ENCODE measurements at regions not wholly inside any gene's neighbourhood (a gene's known extent, or its start where the extent isn't known, plus 50 kb on each side); places are given as distances from the start of the nearest gene placed in this dataset.

DNA sequence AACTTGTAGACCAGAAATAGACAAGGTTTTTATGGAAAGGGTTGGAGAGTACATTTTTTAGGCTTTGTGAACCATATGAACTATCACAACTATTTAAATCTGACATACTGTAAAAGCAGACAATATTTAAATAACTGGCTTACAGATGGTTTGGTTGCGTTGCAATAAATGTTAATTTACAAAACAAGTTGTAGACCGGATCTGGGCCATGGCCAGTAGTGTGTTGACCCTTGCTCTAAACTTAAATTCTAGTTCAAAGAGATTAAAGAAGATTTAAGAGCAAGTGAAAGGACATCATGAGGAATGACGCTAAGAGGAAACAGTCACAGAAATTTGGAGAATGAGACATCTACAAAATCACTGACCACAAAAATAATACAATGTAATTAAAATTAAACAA, 652.7 kb downstream of the DCDC2C start:
- no peak overlapping the region for H3K27ac ChIP-seq (ENCODE audit: low read depth, low read length)
- H2AFZ ChIP-seq (ENCODE audit: low read depth, low read length, severe bottlenecking): no peak overlapping the region
- no peaks in the 10 kb centered on the region for H3K27me3 ChIP-seq (ENCODE audit: low read length)
- TF ChIP-seq, protein P1, sequence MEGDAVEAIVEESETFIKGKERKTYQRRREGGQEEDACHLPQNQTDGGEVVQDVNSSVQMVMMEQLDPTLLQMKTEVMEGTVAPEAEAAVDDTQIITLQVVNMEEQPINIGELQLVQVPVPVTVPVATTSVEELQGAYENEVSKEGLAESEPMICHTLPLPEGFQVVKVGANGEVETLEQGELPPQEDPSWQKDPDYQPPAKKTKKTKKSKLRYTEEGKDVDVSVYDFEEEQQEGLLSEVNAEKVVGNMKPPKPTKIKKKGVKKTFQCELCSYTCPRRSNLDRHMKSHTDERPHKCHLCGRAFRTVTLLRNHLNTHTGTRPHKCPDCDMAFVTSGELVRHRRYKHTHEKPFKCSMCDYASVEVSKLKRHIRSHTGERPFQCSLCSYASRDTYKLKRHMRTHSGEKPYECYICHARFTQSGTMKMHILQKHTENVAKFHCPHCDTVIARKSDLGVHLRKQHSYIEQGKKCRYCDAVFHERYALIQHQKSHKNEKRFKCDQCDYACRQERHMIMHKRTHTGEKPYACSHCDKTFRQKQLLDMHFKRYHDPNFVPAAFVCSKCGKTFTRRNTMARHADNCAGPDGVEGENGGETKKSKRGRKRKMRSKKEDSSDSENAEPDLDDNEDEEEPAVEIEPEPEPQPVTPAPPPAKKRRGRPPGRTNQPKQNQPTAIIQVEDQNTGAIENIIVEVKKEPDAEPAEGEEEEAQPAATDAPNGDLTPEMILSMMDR (IDR thresholded peaks at IDR 0.05; ENCODE audit: insufficient read depth, low read length, poor library complexity, severe bottlenecking): no peak
- no peak for TF ChIP-seq EZH2phosphoT487 (conservative IDR thresholded peaks at IDR 0.05; ENCODE audit: low read length)
- H3K9ac ChIP-seq (ENCODE audit: low read length): no peak overlapping the region
- no peaks in the 10 kb centered on the region for H4K20me1 ChIP-seq (ENCODE audit: low read depth, low read length)
- no peak overlapping the region for H3K4me2 ChIP-seq (ENCODE audit: low read depth, low read length, poor library complexity, severe bottlenecking)
- no peaks in the 10 kb centered on the region for H3K36me3 ChIP-seq (ENCODE audit: low read length)
- H3K79me2 ChIP-seq (ENCODE audit: insufficient read depth, low read length): no peaks in the 10 kb centered on the region
- no peaks in the 10 kb centered on the region for H3K9me2 ChIP-seq (replicated peaks; ENCODE audit: insufficient read depth, low read length)
- no peaks in the 10 kb centered on the region for H3K9me3 ChIP-seq (ENCODE audit: insufficient read depth, low read length)
- no peaks in the 10 kb centered on the region for H3F3A ChIP-seq (ENCODE audit: insufficient read depth)
- H3K4me3 ChIP-seq (ENCODE audit: insufficient read depth, low read length, poor library complexity, severe bottlenecking): no peak overlapping the region

DNA sequence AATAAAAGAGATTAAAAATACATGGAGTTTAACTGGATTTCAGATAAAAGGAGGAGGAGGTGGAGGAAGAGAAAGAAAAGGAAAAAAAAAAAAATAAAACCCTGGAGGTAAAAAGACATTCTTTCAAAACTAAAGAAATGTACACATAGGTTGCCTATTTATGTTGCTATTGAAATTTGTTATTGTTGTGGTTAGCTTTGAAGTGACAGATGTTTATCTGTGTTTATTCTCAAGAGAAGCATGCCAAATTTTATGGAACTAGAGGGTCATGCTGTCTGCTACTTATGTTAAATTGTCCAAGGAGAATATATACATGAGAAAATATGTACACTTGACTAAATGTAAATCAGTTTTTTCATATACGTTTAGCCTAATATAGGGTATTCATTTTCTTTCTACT, 653.2 kb downstream of the DCDC2C start:
- H3K9me2 ChIP-seq (replicated peaks; ENCODE audit: insufficient read depth, low read length): no peaks in the 10 kb centered on the region
- H3K9me3 ChIP-seq (ENCODE audit: insufficient read depth, low read length): no peaks in the 10 kb centered on the region

GRCh38 chr2:4357121-4357520, 653.7 kb downstream of the DCDC2C start:
- TF ChIP-seq, protein P1 (IDR thresholded peaks at IDR 0.05; ENCODE audit: insufficient read depth, low read length, poor library complexity, severe bottlenecking): no peak
- no peak for TF ChIP-seq EZH2phosphoT487 (conservative IDR thresholded peaks at IDR 0.05; ENCODE audit: low read length)
- H3K9ac ChIP-seq (ENCODE audit: low read length): no peak overlapping the region
- H3K4me2 ChIP-seq (ENCODE audit: low read depth, low read length, poor library complexity, severe bottlenecking): no peak overlapping the region
- no peaks in the 10 kb centered on the region for H3K9me2 ChIP-seq (replicated peaks; ENCODE audit: insufficient read depth, low read length)
- no peak overlapping the region for H2AFZ ChIP-seq (ENCODE audit: low read depth, low read length, severe bottlenecking)
- H4K20me1 ChIP-seq (ENCODE audit: low read depth, low read length): no peaks in the 10 kb centered on the region
- no peaks in the 10 kb centered on the region for H3K9me3 ChIP-seq (ENCODE audit: insufficient read depth, low read length)
- no peaks in the 10 kb centered on the region for H3K79me2 ChIP-seq (ENCODE audit: insufficient read depth, low read length)
- no peak overlapping the region for H3K4me3 ChIP-seq (ENCODE audit: insufficient read depth, low read length, poor library complexity, severe bottlenecking)
- H3K36me3 ChIP-seq (ENCODE audit: low read length): no peaks in the 10 kb centered on the region
- H3K27me3 ChIP-seq (ENCODE audit: low read length): no peaks in the 10 kb centered on the region
- H3K27ac ChIP-seq (ENCODE audit: low read depth, low read length): no peak overlapping the region
- H3F3A ChIP-seq (ENCODE audit: insufficient read depth): no peaks in the 10 kb centered on the region

More for the DNA sequence above, 653.2 kb downstream of the DCDC2C start:
- Histone ChIP-seq H3K27me3 (ENCODE audit: low read length) (no peaks in the 10 kb centered on the region), H3K36me3 (ENCODE audit: low read length) (no peaks in the 10 kb centered on the region), H4K20me1 (ENCODE audit: low read depth, low read length) (no peaks in the 10 kb centered on the region), H3K4me3 (ENCODE audit: insufficient read depth, low read length, poor library complexity, severe bottlenecking) (no peak overlapping the region), H3K79me2 (ENCODE audit: insufficient read depth, low read length) (no peaks in the 10 kb centered on the region), H3K9ac (ENCODE audit: low read length) (no peak overlapping the region), H3K4me2 (ENCODE audit: low read depth, low read length, poor library complexity, severe bottlenecking) (no peak overlapping the region), H3F3A (ENCODE audit: insufficient read depth) (no peaks in the 10 kb centered on the region), H2AFZ (ENCODE audit: low read depth, low read length, severe bottlenecking) (no peak overlapping the region), H3K27ac (ENCODE audit: low read depth, low read length) (no peak overlapping the region)
- TF ChIP-seq, protein P1 (IDR thresholded peaks at IDR 0.05; ENCODE audit: insufficient read depth, low read length, poor library complexity, severe bottlenecking): no peak
- TF ChIP-seq EZH2phosphoT487 (conservative IDR thresholded peaks at IDR 0.05; ENCODE audit: low read length): no peak
